HuH-7.5 (cell line): ENCODE measurements at regions not wholly inside any gene's neighbourhood (a gene's known extent, or its start where the extent isn't known, plus 50 kb on each side); places are given as distances from the start of the nearest gene placed in this dataset.
"Not testable (repeated sequence)": the region's sequence is repeated elsewhere in the genome, so short reads cannot be mapped to it uniquely, and the experiment has no call there.

Experiments used
- DNase-seq: peaks from one replicate; pipeline ENCODE4 v3.0.0; 2011; ENCODE audit warnings: low spot score

- no peak for DNase-seq
These were observed 578.6 kb downstream of the PYDC2 start for GRCh38 chr3:192039593-192039992.

- DNase-seq = no peak
These were observed 579.5 kb downstream of the PYDC2 start for GRCh38 chr3:192040282-192041043.

- no peak for DNase-seq
These were observed 581.2 kb downstream of the PYDC2 start for GRCh38 chr3:192042116-192042515.

GRCh38 chr3:192054881-192055280 lies 593.9 kb downstream of the PYDC2 start:
- no peak for DNase-seq

- no peak for DNase-seq
These were observed 595.0 kb downstream of the PYDC2 start for GRCh38 chr3:192055946-192056345.

GRCh38 chr3:192057261-192057660 lies 596.3 kb downstream of the PYDC2 start:
- DNase-seq = no peak

DNA sequence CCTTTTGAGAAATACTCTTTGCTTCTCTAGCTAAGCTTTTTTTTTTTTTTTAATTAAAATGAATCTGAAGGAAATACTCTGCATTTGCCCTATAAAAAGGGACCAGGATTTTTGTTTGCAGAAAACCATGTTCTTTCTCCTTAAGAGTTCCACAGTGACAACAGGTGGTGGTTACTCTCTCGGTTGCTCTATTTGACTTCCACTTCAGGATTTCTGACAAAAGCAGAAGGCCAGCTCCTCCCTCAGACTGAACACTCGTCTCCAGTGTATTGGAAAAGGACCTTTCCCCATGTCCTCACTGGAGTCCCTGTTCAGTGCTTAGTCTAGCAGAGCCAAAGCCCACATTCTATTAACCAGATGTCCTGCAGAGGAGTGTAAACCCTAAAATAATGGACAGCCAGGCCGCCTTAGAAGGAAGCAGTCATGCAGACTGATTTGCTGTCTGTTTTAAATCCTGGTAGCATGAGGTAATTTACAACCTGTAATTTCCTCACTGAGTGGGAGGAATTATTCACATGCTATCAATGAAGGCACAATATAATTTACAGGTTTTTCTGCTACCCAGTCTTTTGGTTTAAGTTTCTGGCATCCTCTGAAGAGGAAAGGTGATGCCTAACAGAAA lies 599.3 kb downstream of the PYDC2 start:
- no peak for DNase-seq

GRCh38 chr3:192061426-192061825 lies 600.5 kb downstream of the PYDC2 start:
- DNase-seq = no peak

- no peak for DNase-seq
These were observed 601.2 kb downstream of the PYDC2 start for GRCh38 chr3:192062186-192062585.

GRCh38 chr3:192063570-192063969 lies 602.6 kb downstream of the PYDC2 start:
- no peak for DNase-seq

GRCh38 chr3:192064959-192065358 lies 604.0 kb downstream of the PYDC2 start:
- no peak for DNase-seq

DNA sequence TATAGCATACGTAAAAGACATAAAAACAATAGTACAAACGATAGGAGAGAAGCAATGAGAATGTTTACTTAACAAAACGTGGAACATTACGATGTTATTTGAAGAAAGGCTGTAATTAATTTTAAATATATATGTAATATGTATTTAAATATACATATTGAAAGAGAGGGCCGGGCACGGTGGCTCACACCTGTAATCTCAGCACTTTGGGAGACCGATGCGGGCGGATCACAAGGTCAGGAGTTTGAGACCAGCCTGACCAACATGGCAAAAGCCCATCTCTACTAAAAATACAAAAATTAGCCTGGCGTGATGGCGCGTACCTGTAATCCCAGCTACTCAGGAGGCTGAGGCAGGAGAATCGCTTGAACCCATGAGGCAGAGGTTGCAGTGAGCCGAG lies 605.3 kb downstream of the PYDC2 start:
- DNase-seq = not testable (repeated sequence)

- DNase-seq = no peak
These were observed 607.7 kb downstream of the PYDC2 start for GRCh38 chr3:192068464-192069254.

DNA sequence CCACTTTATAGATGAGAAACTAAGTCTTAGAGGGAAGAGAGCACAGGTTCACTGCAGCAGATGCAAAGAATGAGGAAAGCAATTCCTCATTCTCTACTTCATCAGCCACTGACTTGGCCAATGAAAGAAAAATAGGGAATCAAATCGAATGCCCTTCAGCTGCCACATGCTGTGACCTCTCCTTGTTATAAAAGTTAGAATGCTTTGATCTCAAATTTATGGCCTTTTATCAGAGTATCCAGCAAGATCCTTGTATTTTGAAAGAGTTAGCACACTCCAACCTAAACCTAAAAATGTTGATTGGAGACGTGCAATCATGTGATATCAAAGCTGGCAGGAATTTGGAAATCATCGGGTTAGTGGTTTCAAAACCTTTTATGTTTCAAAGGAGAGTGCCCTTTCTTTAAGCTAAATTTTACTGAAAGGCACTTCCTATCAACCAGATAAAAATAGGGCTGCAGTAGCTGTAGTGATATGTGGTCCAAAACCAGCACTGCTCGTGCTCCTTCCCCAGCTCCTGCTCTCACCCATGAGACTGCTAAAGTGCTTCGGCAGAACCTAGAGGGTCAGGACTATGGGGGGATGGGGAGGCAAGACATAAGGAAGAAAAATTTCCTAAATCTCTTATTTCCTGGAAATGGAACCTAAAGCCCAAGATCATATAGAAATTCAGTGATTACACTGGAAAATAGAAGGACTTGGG lies 617.0 kb downstream of the PYDC2 start:
- DNase-seq = no peak

DNA sequence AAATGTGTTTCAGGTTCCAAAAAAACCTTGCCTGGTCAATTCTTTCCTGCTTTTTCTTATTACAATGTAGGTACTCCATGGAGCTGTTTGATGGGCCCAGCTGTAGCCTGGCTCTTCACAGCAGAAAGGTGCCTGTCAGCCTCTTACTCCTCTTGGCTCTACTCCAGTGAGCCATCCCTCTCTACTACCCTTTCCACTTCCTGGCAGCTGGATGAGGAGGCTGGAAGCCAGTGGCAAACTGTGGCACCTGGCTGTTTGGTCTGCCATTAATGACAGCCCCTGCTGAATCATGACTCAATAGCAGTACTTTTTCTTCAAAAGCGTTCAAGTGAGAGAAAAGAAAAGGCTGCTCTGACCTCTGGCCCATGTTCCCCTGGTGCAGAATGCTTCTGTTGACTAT lies 618.1 kb downstream of the PYDC2 start:
- no peak for DNase-seq

- no peak for DNase-seq
These were observed 619.4 kb downstream of the PYDC2 start for GRCh38 chr3:192080336-192080735.

- no peak for DNase-seq
These were observed 622.0 kb downstream of the PYDC2 start for GRCh38 chr3:192082730-192083660.
